Panc1 (cell line): ENCODE measurements at regions not wholly inside any gene's neighbourhood (a gene's known extent, or its start where the extent isn't known, plus 50 kb on each side); places are given as distances from the start of the nearest gene placed in this dataset.

ENCODE experiments used
- CTCF ChIP-seq: fragments of 450-650 bp; IDR thresholded peaks from 2 replicates; pipeline ENCODE4 v1.5.1; 2017; ENCODE audit warnings: mild to moderate bottlenecking
- POLR2AphosphoS5 ChIP-seq: IDR thresholded peaks from 2 replicates; pipeline ENCODE4 v1.6.1; 2012; ENCODE audit warnings: mild to moderate bottlenecking, low read depth, low read length, moderate library complexity

- TF ChIP-seq CTCF (no peak), POLR2AphosphoS5 (no peak)
Measured at GRCh38 chr6:27758491-27758890, 153.7 kb downstream of the OR2B2 start.
